ENCODE measurements at regions not wholly inside any gene's neighbourhood (a gene's known extent, or its start where the extent isn't known, plus 50 kb on each side); places are given as distances from the start of the nearest gene placed in this dataset.

- Histone ChIP-seq H3K27me3 (ENCODE audit: control insufficient read depth in 2 of 2, insufficient read depth in 2 of 2, low read length in 2 of 2) (no peaks in the 10 kb centered on the region), H3K4me2 (replicated peaks; ENCODE audit: extremely low read depth, low read length, poor library complexity, severe bottlenecking) (no peak overlapping the region), H3K4me1 (ENCODE audit: control insufficient read depth in 1 of 2, insufficient read depth in 2 of 2, low read length in 2 of 2) (no peaks in the 10 kb centered on the region), H3K9me3 (replicated peaks in 1 of 2; ENCODE audit: control insufficient read depth in 1 of 2, insufficient read depth in 1 of 2, low read length in 2 of 2) (no peaks in the 10 kb centered on the region), H3K36me3 (replicated peaks in 1 of 2; ENCODE audit: control insufficient read depth in 1 of 2, insufficient read depth in 2 of 2, low read length in 2 of 2) (no peaks in the 10 kb centered on the region), H3K79me2 (ENCODE audit: insufficient read depth, low read length) (no peaks in the 10 kb centered on the region), H2AFZ (ENCODE audit: insufficient read depth, low read depth, low read length, poor library complexity, severe bottlenecking) (no peak overlapping the region), H3K4me3 (replicated peaks in 1 of 3; ENCODE audit: low read depth in 2 of 3, low read length in 3 of 3) (no peak overlapping the region), H3K27ac (ENCODE audit: low read depth in 1 of 2, low read length in 2 of 2) (no peak overlapping the region), H3K9ac (ENCODE audit: insufficient read depth, low read length, poor library complexity, severe bottlenecking) (no peak overlapping the region), H4K20me1 (ENCODE audit: insufficient read depth, low read length) (no peaks in the 10 kb centered on the region)
- no peak for DNase-seq
- no peak overlapping the region for H3K4me3 Mint-ChIP-seq
- H3K36me3 Mint-ChIP-seq: no peaks in the 10 kb centered on the region
- H3K27ac Mint-ChIP-seq: no peak overlapping the region
- intact Hi-C loops (cut with micrococcal nuclease): no loop called here
- peaks cover 0 to 3% (median 0%) of the 10 kb centered on the region in 7 donors for H3K9me3 Mint-ChIP-seq
- no CpG with 5 or more reads among the region's 5 CpGs for WGBS (ENCODE audit: insufficient coverage)
- peak; percentile 48 for TF ChIP-seq CTCF (IDR thresholded peaks at IDR 0.05)
- H3K4me1 Mint-ChIP-seq: no peaks in the 10 kb centered on the region
- peaks cover 0 to 7% (median 6%) of the 10 kb centered on the region in 3 donors for H3K27me3 Mint-ChIP-seq (ENCODE audit: low read depth in 3 of 3)
Observed at GRCh38 chr1:240027059-240027462, 64.6 kb upstream of the FMN2 start.

- intact Hi-C loops (cut with micrococcal nuclease): no loop called here
Observed at GRCh38 chr1:240029418-240029817, 62.3 kb upstream of the FMN2 start.

More at GRCh38 chr1:240029418-240029817, 62.3 kb upstream of the FMN2 start:
- DNase-seq: no peak
- H3K27me3 Mint-ChIP-seq (ENCODE audit: low read depth in 3 of 3): peaks cover 0 to 13% (median 7%) of the 10 kb centered on the region in 3 donors
- no peak overlapping the region for H3K4me2 ChIP-seq (replicated peaks; ENCODE audit: extremely low read depth, low read length, poor library complexity, severe bottlenecking)
- H3K36me3 ChIP-seq (replicated peaks in 1 of 2; ENCODE audit: control insufficient read depth in 1 of 2, insufficient read depth in 2 of 2, low read length in 2 of 2): no peaks in the 10 kb centered on the region
- H3K4me3 Mint-ChIP-seq: no peak overlapping the region
- H3K4me1 ChIP-seq (ENCODE audit: control insufficient read depth in 1 of 2, insufficient read depth in 2 of 2, low read length in 2 of 2): no peaks in the 10 kb centered on the region
- H3K79me2 ChIP-seq (ENCODE audit: insufficient read depth, low read length): no peaks in the 10 kb centered on the region
- no peaks in the 10 kb centered on the region for H3K9me3 ChIP-seq (replicated peaks in 1 of 2; ENCODE audit: control insufficient read depth in 1 of 2, insufficient read depth in 1 of 2, low read length in 2 of 2)
- WGBS (ENCODE audit: insufficient coverage): no CpG with 5 or more reads among the region's 3 CpGs
- H3K27ac Mint-ChIP-seq: no peak overlapping the region
- H3K9ac ChIP-seq (ENCODE audit: insufficient read depth, low read length, poor library complexity, severe bottlenecking): no peak overlapping the region
- no peak overlapping the region for H2AFZ ChIP-seq (ENCODE audit: insufficient read depth, low read depth, low read length, poor library complexity, severe bottlenecking)
- H4K20me1 ChIP-seq (ENCODE audit: insufficient read depth, low read length): no peaks in the 10 kb centered on the region
- no peak overlapping the region for H3K4me3 ChIP-seq (replicated peaks in 1 of 3; ENCODE audit: low read depth in 2 of 3, low read length in 3 of 3)
- no peak for TF ChIP-seq CTCF (IDR thresholded peaks at IDR 0.05)
- no peaks in the 10 kb centered on the region for H3K4me1 Mint-ChIP-seq
- H3K36me3 Mint-ChIP-seq: no peaks in the 10 kb centered on the region
- H3K9me3 Mint-ChIP-seq: peaks cover 0 to 3% (median 0%) of the 10 kb centered on the region in 7 donors
- H3K27me3 ChIP-seq (ENCODE audit: control insufficient read depth in 2 of 2, insufficient read depth in 2 of 2, low read length in 2 of 2): no peaks in the 10 kb centered on the region
- H3K27ac ChIP-seq (ENCODE audit: low read depth in 1 of 2, low read length in 2 of 2): no peak overlapping the region

All from CD14-positive monocyte (primary cell).